ENCODE measurements at regions not wholly inside any gene's neighbourhood (a gene's known extent, or its start where the extent isn't known, plus 50 kb on each side); places are given as distances from the start of the nearest gene placed in this dataset.

DNA sequence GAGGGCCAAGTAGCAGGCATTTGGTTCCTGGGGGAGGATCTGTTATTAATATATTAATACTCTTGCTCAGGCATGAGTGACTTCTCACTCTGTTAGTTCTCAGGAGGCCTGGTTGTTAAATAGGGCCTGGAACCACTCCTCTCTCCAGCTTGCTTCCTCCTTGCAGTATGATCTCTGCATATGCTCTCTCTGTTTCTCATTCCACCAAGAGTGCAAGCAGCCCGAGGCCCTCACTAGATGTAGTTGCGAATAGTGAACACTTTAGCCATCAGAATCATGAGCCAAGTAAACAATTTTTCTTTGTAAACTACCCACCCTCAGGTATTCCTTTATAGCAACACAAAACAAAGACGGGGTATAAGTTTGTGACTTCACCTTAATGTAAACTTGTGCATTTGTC, 784.3 kb downstream of the DNAJB9 start:
- no peak for ATAC-seq
- TF ChIP-seq, protein P1, sequence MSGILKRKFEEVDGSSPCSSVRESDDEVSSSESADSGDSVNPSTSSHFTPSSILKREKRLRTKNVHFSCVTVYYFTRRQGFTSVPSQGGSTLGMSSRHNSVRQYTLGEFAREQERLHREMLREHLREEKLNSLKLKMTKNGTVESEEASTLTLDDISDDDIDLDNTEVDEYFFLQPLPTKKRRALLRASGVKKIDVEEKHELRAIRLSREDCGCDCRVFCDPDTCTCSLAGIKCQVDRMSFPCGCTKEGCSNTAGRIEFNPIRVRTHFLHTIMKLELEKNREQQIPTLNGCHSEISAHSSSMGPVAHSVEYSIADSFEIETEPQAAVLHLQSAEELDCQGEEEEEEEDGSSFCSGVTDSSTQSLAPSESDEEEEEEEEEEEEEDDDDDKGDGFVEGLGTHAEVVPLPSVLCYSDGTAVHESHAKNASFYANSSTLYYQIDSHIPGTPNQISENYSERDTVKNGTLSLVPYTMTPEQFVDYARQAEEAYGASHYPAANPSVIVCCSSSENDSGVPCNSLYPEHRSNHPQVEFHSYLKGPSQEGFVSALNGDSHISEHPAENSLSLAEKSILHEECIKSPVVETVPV (CRISPR knock-in tag; IDR thresholded peaks at IDR 0.05), result no peak
- TF ChIP-seq CSDC2 (CRISPR knock-in tag; IDR thresholded peaks at IDR 0.05), result no peak
- no peak for TF ChIP-seq ZNF565 (CRISPR knock-in tag; conservative IDR thresholded peaks at IDR 0.05; ENCODE audit: low read depth)
- no peak for TF ChIP-seq ZNF8 (CRISPR knock-in tag; IDR thresholded peaks at IDR 0.05)
- TF ChIP-seq TCF4 (CRISPR knock-in tag; IDR thresholded peaks at IDR 0.05; ENCODE audit: borderline replicate concordance), result no peak
- TF ChIP-seq GLIS3 (CRISPR knock-in tag; IDR thresholded peaks at IDR 0.05), result no peak
- no peak for TF ChIP-seq ESRRG (CRISPR knock-in tag; IDR thresholded peaks at IDR 0.05)

DNA sequence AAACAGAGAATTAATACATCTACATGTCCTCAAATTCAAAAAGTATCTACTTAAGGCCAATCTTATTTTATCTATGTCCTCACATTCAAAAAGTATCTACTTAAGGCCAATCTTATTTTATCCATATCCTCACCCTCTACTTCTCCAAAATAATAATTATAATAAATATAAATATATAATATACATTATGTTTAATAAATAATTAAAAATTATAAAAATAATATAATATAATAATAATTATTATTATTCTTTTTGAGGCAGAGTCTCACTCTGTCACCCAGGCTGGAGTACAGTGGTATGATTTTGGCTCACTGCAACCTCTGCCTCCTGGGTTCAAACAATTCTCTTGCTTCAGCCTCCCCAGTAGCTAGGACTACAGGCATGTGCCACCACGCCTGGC, 784.9 kb downstream of the DNAJB9 start:
- ATAC-seq, result no peak
- TF ChIP-seq ARNTL (CRISPR knock-in tag; IDR thresholded peaks at IDR 0.05; ENCODE audit: borderline replicate concordance, low read depth) (no peak), TCF4 (CRISPR knock-in tag; IDR thresholded peaks at IDR 0.05; ENCODE audit: borderline replicate concordance) (no peak), ZNF70 (CRISPR knock-in tag; IDR thresholded peaks at IDR 0.05) (no peak), RARB (CRISPR knock-in tag; IDR thresholded peaks at IDR 0.05) (no peak), ZFP30 (CRISPR knock-in tag; IDR thresholded peaks at IDR 0.05) (no peak), ZNF8 (CRISPR knock-in tag; IDR thresholded peaks at IDR 0.05) (no peak), PATZ1 (CRISPR knock-in tag; IDR thresholded peaks at IDR 0.05; ENCODE audit: borderline replicate concordance) (no peak), GLIS3 (CRISPR knock-in tag; IDR thresholded peaks at IDR 0.05) (no peak), ISL1 (CRISPR knock-in tag; IDR thresholded peaks at IDR 0.05) (no peak), ZC3H10 (CRISPR knock-in tag; IDR thresholded peaks at IDR 0.05) (no peak)
- TF ChIP-seq, protein P2, sequence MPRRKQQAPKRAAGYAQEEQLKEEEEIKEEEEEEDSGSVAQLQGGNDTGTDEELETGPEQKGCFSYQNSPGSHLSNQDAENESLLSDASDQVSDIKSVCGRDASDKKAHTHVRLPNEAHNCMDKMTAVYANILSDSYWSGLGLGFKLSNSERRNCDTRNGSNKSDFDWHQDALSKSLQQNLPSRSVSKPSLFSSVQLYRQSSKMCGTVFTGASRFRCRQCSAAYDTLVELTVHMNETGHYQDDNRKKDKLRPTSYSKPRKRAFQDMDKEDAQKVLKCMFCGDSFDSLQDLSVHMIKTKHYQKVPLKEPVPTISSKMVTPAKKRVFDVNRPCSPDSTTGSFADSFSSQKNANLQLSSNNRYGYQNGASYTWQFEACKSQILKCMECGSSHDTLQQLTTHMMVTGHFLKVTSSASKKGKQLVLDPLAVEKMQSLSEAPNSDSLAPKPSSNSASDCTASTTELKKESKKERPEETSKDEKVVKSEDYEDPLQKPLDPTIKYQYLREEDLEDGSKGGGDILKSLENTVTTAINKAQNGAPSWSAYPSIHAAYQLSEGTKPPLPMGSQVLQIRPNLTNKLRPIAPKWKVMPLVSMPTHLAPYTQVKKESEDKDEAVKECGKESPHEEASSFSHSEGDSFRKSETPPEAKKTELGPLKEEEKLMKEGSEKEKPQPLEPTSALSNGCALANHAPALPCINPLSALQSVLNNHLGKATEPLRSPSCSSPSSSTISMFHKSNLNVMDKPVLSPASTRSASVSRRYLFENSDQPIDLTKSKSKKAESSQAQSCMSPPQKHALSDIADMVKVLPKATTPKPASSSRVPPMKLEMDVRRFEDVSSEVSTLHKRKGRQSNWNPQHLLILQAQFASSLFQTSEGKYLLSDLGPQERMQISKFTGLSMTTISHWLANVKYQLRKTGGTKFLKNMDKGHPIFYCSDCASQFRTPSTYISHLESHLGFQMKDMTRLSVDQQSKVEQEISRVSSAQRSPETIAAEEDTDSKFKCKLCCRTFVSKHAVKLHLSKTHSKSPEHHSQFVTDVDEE (CRISPR knock-in tag; IDR thresholded peaks at IDR 0.05), result no peak
- TF ChIP-seq, protein P1 (CRISPR knock-in tag; IDR thresholded peaks at IDR 0.05), result no peak
- TF ChIP-seq, protein P3, sequence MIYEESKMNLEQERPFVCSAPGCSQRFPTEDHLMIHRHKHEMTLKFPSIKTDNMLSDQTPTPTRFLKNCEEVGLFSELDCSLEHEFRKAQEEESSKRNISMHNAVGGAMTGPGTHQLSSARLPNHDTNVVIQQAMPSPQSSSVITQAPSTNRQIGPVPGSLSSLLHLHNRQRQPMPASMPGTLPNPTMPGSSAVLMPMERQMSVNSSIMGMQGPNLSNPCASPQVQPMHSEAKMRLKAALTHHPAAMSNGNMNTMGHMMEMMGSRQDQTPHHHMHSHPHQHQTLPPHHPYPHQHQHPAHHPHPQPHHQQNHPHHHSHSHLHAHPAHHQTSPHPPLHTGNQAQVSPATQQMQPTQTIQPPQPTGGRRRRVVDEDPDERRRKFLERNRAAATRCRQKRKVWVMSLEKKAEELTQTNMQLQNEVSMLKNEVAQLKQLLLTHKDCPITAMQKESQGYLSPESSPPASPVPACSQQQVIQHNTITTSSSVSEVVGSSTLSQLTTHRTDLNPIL (CRISPR knock-in tag; IDR thresholded peaks at IDR 0.05; ENCODE audit: low read depth), result no peak

- ATAC-seq, result no peak
Measured at GRCh38 chr7:109375823-109376222, 806.1 kb downstream of the DNAJB9 start.

More at GRCh38 chr7:109375823-109376222, 806.1 kb downstream of the DNAJB9 start:
- TF ChIP-seq CSDC2 (CRISPR knock-in tag; IDR thresholded peaks at IDR 0.05) (no peak), RARB (CRISPR knock-in tag; IDR thresholded peaks at IDR 0.05) (no peak), ZC3H10 (CRISPR knock-in tag; IDR thresholded peaks at IDR 0.05) (no peak), SNAI2 (CRISPR knock-in tag; IDR thresholded peaks at IDR 0.05) (no peak), GLIS3 (CRISPR knock-in tag; IDR thresholded peaks at IDR 0.05) (no peak), ARNTL (CRISPR knock-in tag; IDR thresholded peaks at IDR 0.05; ENCODE audit: borderline replicate concordance, low read depth) (no peak), ZNF8 (CRISPR knock-in tag; IDR thresholded peaks at IDR 0.05) (no peak)
- TF ChIP-seq, protein P4, sequence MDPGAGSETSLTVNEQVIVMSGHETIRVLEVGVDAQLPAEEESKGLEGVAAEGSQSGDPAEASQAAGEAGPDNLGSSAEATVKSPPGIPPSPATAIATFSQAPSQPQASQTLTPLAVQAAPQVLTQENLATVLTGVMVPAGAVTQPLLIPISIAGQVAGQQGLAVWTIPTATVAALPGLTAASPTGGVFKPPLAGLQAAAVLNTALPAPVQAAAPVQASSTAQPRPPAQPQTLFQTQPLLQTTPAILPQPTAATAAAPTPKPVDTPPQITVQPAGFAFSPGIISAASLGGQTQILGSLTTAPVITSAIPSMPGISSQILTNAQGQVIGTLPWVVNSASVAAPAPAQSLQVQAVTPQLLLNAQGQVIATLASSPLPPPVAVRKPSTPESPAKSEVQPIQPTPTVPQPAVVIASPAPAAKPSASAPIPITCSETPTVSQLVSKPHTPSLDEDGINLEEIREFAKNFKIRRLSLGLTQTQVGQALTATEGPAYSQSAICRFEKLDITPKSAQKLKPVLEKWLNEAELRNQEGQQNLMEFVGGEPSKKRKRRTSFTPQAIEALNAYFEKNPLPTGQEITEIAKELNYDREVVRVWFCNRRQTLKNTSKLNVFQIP (CRISPR knock-in tag; IDR thresholded peaks at IDR 0.05; ENCODE audit: borderline replicate concordance, low read depth), result no peak
- TF ChIP-seq, protein P2 (CRISPR knock-in tag; IDR thresholded peaks at IDR 0.05), result no peak

All from SK-N-SH treated with all-trans-retinoic acid at 6 μM for 48 hours (cell line).